Bone marrow (tissue), 2 donors: ENCODE measurements at regions not wholly inside any gene's neighbourhood (a gene's known extent, or its start where the extent isn't known, plus 50 kb on each side); places are given as distances from the start of the nearest gene placed in this dataset.

Experiments used
- DNase-seq, 2 donors: peaks; one replicate each; lab custom pipeline; 2025; lab: John Stamatoyannopoulos, UW

GRCh38 chr5:62718324-62718723, 139.7 kb downstream of the LRRC70 start:
- DNase-seq, result no peak

GRCh38 chr5:62717301-62717933, 138.8 kb downstream of the LRRC70 start:
- no peak for DNase-seq

GRCh38 chr5:62714296-62714695, 135.7 kb downstream of the LRRC70 start:
- no peak for DNase-seq

- DNase-seq, result no peak
Measured at GRCh38 chr5:62708481-62709325, 130.1 kb downstream of the LRRC70 start.

GRCh38 chr5:62707563-62707962, 128.9 kb downstream of the LRRC70 start:
- DNase-seq, result no peak

GRCh38 chr5:62707131-62707530, 128.5 kb downstream of the LRRC70 start:
- DNase-seq, result no peak

DNA sequence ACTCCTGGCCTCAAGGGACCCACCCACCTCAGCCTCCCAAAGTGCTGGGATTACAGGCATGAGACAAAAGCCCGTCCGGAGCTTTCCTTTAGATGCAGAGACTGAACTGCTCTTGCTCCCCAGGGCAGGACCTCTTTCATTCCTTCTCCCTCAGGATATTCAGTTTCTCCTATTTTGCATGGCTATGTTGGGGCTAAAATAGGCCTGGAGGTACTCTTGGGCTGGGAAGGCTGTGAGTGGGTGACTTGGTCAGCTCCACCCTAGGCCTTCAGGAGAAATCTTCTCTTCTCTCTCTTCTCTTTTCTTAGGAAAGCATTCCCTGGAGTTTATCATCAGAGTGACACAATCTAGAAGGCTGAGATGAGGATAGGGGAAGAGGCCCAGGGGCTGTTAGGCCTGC, 126.4 kb downstream of the LRRC70 start:
- DNase-seq, result no peak

GRCh38 chr5:62702126-62702525, 123.5 kb downstream of the LRRC70 start:
- no peak for DNase-seq

DNA sequence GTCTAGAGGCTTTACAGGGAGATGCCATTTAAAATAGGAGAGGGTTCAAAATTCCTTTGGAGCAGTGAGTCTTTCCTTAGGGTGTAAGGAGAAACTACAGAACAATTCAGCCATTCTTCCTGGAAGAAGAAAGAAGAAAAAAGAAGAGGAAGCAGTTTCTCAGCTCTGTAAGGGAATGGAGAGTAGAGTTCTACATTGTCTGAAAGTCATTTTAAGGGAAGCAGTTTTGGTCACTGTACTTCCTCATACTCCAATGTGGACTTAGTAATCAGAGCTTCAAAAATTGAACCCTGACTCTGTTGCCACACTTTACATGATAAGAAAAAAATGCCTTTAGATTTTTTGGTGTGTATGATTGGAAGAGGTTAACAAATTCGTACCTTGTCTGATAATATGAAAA, 122.4 kb downstream of the LRRC70 start:
- DNase-seq, result no peak

DNA sequence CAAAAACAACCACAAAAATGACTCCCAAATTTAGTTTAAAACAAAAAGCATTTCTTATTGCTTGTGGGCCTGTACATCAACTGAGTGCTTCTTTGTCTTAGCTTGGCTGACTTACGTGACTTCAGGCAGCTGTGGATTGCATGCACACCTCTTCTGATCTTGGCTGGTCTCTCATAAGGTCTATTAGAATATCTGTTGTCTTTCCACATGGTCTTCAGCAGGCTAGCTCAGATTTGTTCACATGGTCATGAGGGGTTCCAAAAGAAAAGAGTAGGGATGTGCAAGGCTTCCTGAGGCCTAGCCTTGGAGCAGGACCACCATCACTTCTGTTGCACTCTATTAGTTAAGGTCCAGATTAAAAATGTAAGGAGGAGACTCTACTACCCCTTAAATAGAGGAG, 120.1 kb downstream of the LRRC70 start:
- DNase-seq, result no peak

DNA sequence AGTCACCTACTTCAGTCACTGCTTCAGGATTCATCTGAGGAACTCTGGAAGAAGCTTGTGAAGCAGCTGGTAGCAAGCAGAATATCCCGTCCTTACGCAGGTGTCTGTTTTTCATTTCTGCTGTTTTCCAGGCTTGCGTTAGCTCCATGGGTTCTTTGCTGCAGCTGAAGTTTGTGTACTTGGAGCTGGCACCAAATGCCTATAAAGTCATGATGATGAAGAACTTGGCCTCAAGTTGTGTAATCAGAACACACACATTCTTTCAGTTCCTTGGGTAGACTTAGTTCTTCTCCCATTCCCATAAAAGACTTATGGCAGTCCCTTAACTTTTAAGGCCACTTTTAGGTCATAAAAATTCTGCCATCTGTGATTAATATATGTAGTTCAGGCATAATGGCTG, 116.7 kb downstream of the LRRC70 start:
- DNase-seq, result no peak

DNA sequence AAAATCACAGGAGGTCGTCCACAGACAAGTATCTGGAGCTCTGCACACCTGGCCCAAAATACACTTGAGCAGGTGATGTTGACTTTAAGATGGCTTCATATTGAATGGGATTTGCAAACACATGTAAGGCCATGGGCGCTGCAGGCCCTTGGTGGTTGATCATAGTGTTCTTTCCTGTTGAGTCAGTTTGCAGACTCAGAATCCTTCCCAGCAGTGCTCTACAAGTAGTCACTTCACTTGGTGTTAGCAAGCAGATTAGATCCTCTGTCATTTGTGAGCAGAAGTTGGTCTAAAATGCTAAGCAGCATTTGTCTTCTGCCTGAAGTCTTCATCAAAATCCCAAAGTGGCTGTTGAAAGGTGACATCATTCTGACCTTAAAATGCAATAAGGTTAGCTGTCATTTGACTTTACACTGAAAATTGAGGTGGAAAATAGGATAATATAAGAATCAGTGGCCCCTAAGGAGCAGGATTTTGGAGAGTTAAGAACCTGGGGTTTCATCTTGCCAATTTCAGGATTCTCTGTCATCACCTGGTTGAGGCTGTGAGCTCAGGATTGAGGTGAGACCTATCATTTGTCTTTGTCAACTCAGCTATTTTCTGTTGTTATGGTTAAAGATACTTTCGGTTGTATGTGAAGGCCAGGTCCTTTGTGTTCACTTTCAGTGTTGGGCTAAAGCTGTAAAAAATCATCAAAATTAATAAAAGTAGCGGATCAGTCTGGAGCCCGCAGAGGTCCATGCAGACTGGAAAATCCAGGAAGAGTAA, 114.5 kb downstream of the LRRC70 start:
- DNase-seq, result no peak

DNA sequence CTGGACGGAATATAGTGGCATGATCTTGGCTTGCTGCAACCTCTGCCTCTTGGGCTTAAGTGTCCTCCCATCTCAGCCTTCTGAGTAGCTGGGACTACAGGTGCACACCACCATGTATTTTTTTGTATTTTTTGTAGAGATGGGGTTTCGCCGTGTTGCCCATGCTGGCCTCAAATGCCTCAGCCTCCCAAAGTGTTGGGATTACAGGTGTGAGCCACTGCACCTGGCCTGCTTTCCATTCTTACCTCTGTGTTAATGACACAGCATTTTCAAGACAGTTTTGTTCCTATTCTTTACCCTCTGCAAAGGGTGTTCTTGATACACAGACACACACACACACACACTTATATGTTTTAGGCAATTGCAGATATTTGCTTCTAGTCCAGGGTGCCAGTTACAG, 113.3 kb downstream of the LRRC70 start:
- no peak for DNase-seq

GRCh38 chr5:62690421-62690820, 111.8 kb downstream of the LRRC70 start:
- DNase-seq, result no peak

- DNase-seq, result peak in 1 of 2 donors; percentile 68
Measured at GRCh38 chr5:62689599-62690368, 111.2 kb downstream of the LRRC70 start.

- DNase-seq, result no peak
Measured at GRCh38 chr5:62686692-62687091, 108.1 kb downstream of the LRRC70 start.

DNA sequence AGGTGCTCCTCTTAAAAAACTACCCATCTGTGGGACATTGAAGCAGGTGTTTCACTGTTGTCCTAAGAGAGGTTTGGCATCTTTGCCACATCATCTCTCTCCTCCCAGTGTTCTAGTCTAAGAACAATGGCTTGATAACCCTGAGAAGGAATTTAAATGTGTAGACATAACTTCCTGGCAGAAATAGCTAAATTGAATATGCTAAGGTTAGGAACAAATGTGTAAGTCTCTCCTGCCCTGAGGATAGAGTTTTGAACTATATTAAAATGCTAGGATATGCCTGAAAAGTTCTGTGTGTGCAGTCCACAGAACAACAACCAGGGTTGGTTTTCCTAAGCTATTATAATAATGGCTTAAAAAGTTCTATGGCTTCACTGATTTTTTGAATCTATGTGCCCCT, 106.6 kb downstream of the LRRC70 start:
- no peak for DNase-seq

DNA sequence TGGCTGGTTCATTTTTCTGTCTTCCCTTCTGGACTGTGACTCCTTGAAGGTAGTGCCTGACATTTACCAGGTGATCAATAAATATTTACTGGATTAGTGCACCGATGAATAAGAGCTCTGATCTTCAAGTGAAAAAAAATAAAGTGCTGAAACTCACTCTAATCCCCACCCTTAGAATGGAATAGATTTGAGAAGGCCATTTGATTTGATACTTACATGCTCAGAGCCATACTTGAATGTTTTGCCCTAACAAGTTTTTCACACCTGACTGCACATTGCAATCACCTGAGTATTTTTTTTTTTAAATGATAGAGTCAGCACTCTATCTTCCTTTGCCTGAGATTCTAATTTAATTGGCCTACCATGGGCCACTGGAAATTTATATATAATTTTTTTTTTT, 105.7 kb downstream of the LRRC70 start:
- DNase-seq, result no peak

- DNase-seq, result no peak
Measured at GRCh38 chr5:62682059-62682458, 103.4 kb downstream of the LRRC70 start.

DNA sequence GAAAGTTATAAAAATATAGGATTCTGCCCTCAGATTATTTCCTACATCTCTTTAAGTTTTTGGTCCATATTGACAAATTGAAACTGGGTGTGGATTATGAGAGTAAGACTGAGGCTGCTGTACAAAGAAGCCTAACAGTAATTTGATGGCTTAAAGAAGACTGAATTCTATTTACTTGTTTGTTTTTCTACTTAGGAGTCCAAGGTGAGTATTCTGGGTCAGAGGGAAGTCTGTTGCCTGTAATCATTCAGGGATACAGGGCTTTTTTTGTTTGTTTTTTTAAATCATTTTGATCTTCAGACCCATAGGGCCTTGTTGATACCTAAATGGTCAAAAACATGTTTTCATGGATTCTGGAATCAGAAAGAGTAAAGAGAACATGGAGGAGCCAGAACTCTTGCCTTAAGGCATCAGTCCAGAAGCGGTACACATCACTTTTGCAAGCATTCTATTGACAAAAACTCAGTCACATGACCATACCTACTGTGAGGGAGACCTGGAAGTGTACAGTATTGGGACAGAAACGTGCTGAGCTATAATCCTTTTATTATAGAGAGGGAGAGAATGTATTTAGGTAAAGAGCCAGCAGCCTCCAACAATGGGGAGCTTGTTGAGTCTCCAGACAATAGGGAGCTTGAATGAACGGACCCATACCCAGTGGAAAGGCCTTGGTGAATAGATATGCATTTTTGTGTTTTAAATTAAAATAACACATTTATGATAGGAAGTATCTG, 102.7 kb downstream of the LRRC70 start:
- DNase-seq, result no peak

DNA sequence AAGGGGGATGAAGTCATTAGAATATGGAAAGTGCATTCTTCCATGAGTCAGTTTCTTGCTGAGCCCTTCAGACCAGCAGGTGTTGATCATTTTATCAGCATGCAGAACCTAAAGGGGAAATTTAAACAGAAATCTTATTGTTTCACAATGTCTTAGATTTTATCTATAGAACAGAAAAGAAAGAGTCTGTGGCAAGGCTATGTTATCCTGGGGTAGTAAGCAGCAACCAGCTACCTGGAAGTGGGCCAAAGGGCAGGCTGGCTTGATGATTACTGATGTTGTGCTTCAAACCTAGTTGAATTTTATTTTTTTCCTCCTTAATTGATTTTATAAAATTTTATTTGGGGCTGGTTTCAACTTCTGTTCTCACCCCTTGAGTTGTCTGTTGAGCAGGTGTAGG, 101.5 kb downstream of the LRRC70 start:
- no peak for DNase-seq
